ENCODE measurements at regions not wholly inside any gene's neighbourhood (a gene's known extent, or its start where the extent isn't known, plus 50 kb on each side); places are given as distances from the start of the nearest gene placed in this dataset.
A peak's percentile ranks its signal among the peaks of the same experiment; 100 is the strongest.

- TF ChIP-seq FOXM1 (IDR thresholded peaks at IDR 0.05; ENCODE audit: low read depth, low read length) (peak; percentile 82), ETV6 (conservative IDR thresholded peaks at IDR 0.05 in 1 of 2, IDR thresholded peaks at IDR 0.05 in 1 of 2; ENCODE audit: borderline replicate concordance in 1 of 2, low read depth in 1 of 2) (peak in 1 of 2 experiments; percentile 71; a peak in 1 of 4 replicates), JUNB (IDR thresholded peaks at IDR 0.05) (peak; percentile 84), MLLT1 (IDR thresholded peaks at IDR 0.05) (0 out of 2 replicates have a peak, but pooled peaks have one; percentile 48), ZBED1 (IDR thresholded peaks at IDR 0.05; ENCODE audit: borderline replicate concordance) (peak; percentile 74; the same call in 1 of the 2 replicates), BHLHE40 (IDR thresholded peaks at IDR 0.05; ENCODE audit: borderline replicate concordance in 1 of 2, low read depth in 2 of 2, low read length in 1 of 2) (peak in 1 of 2 experiments; percentile 30; a peak in 1 of 4 replicates), CREB1 (IDR thresholded peaks at IDR 0.05; ENCODE audit: low read depth) (peak; percentile 47; the same call in 1 of the 2 replicates), SMAD1 (IDR thresholded peaks at IDR 0.05; ENCODE audit: low read depth, partially characterized antibody) (peak; percentile 34), PAX5 (IDR thresholded peaks at IDR 0.05; ENCODE audit: borderline replicate concordance, low read depth, low read length) (peak; percentile 69), SMC3 (IDR thresholded peaks at IDR 0.05; ENCODE audit: borderline replicate concordance, low read length) (peak; percentile 27; the same call in 1 of the 2 replicates), KLF5 (IDR thresholded peaks at IDR 0.05; ENCODE audit: partially characterized antibody) (peak; percentile 40), ATF2 (IDR thresholded peaks at IDR 0.05; ENCODE audit: low read length) (peak; percentile 81), PBX3 (IDR thresholded peaks at IDR 0.05; ENCODE audit: insufficient replicate concordance, low read depth, low read length) (peak; percentile 21), ZBTB40 (IDR thresholded peaks at IDR 0.05; ENCODE audit: borderline replicate concordance) (peak; percentile 8; the same call in 1 of the 2 replicates), BCL3 (IDR thresholded peaks at IDR 0.05; ENCODE audit: borderline replicate concordance, insufficient read depth, low read depth, low read length, poor library complexity, severe bottlenecking) (peak; percentile 73), NFYB (IDR thresholded peaks at IDR 0.05; ENCODE audit: insufficient read depth, low read depth, low read length) (no peak), NFIC (IDR thresholded peaks at IDR 0.05; ENCODE audit: low read depth, low read length) (peak; percentile 87), IKZF2 (IDR thresholded peaks at IDR 0.05) (peak; percentile 47 to 61; a peak in 1 of 4 replicates)
Measured at GRCh38 chr2:13522917-13523821, 806.4 kb downstream of the TRIB2 start (continued).
